Upper lobe of left lung (tissue), 6 donors: ENCODE measurements at regions not wholly inside any gene's neighbourhood (a gene's known extent, or its start where the extent isn't known, plus 50 kb on each side); places are given as distances from the start of the nearest gene placed in this dataset.

Experiments
- ATAC-seq, 2 donors: fragments of 200-7000 bp; cut with Tn5 transposase; one replicate each; pipeline ENCODE4 v1.9.1; 2022; ENCODE audit warnings: mild to moderate bottlenecking in 2 of 2, moderate library complexity in 2 of 2; ENCODE audit not compliant: low FRiP score in 2 of 2
- DNase-seq, 2 donors: peaks; one replicate each; pipeline ENCODE4 v3.0.0-alpha.2; 2019 to 2020
- H3K27ac ChIP-seq, 4 donors: fragments of 200-600 bp; sonication (generic); one replicate each; pipeline ENCODE4 v1.5.1; 2016 to 2019
- H3K27me3 ChIP-seq, 4 donors: fragments of 200-600 bp; sonication (generic); one replicate each; pipeline ENCODE4 v1.5.1; 2017 to 2019
- H3K36me3 ChIP-seq, 4 donors: fragments of 200-600 bp; sonication (generic); one replicate each; pipeline ENCODE4 v1.5.1; 2016 to 2019
- H3K4me1 ChIP-seq, 4 donors: fragments of 200-600 bp; sonication (generic); one replicate each; pipeline ENCODE4 v1.5.1; 2018 to 2019
- H3K4me3 ChIP-seq, 4 donors: fragments of 200-600 bp; sonication (generic); one replicate each; pipeline ENCODE4 v1.5.1; 2017 to 2019; ENCODE audit warnings: mild to moderate bottlenecking in 2 of 4, moderate library complexity in 1 of 4
- H3K9me3 ChIP-seq, 4 donors: fragments of 200-600 bp; sonication (generic); one replicate each; pipeline ENCODE4 v1.5.1; 2018 to 2019
- EP300 ChIP-seq, 4 donors: sonication (generic); formaldehyde crosslinking; IDR thresholded peaks; one replicate each; pipeline ENCODE4 v1.5.1; 2017; ENCODE audit warnings: antibody characterized with exemption in 4 of 4, control low read depth in 2 of 4
- POLR2A ChIP-seq, 4 donors: fragments of 450-650 bp; IDR thresholded peaks; one replicate each; pipeline ENCODE4 v1.5.1; 2016 to 2017; ENCODE audit warnings: antibody characterized with exemption in 4 of 4, mild to moderate bottlenecking in 2 of 4
- POLR2AphosphoS5 ChIP-seq, 2 donors: sonication (generic); formaldehyde crosslinking; IDR thresholded peaks; one replicate each; pipeline ENCODE4 v1.5.1; 2017; ENCODE audit warnings: antibody characterized with exemption in 2 of 2
- WGBS, 2 donors: methylation state at CpG; one replicate each; pipeline ENCODE4 v1.1.5; 2017 to 2018; 5-methylcytosine and 5-hydroxymethylcytosine counted together
- TF ChIP-seq, protein P1 (sequence below), 6 experiments: fragments of 450-650 bp in 4 of 6; fragments of 200-600 bp in 2 of 6; sonication (generic) in 2 of 6; IDR thresholded peaks; one replicate each; pipeline ENCODE4 v1.5.1; 2016 to 2019; ENCODE audit warnings: antibody characterized with exemption in 6 of 6
- donor health status: DM: no; HTN: no; CAD: no; lungs with moderate emphysema.
- donor health status: DM: no; HTN: yes; CAD: no; lungs with severe emphysema.

DNA sequence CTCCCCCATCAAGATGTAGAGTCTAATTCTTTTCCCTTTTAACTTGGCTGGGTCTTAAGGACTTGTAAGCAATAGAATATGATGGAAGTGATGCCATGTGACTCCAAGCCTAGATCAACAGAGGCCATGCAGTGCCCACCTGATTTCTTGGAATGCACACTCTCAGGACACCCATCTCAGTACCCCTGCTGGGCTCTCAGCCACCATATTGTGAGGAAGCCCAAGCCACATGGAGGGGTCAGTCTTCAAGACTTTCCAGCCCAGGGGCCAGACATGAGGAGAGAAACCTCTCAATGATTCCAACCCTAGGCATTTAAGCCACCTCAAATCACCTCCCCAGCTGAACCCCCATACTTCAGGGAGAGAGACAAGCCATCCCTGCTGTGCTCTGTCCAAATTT, 62.2 kb upstream of the CARD11 start:
- Histone ChIP-seq H3K9me3 (peaks cover 0 to 5% (median 2%) of the 10 kb centered on the region in 4 donors), H3K27me3 (no peaks in the 10 kb centered on the region), H3K36me3 (no peaks in the 10 kb centered on the region), H3K27ac (peak overlapping the region in 2 of 4 donors; percentile 6 to 61), H3K4me3 (no peak overlapping the region), H3K4me1 (peaks cover 0 to 3% (median 0%) of the 10 kb centered on the region in 4 donors)
- TF ChIP-seq POLR2AphosphoS5 (IDR thresholded peaks at IDR 0.05) (no peak), EP300 (IDR thresholded peaks at IDR 0.05) (no peak), POLR2A (IDR thresholded peaks at IDR 0.05) (no peak)
- TF ChIP-seq, protein P1, sequence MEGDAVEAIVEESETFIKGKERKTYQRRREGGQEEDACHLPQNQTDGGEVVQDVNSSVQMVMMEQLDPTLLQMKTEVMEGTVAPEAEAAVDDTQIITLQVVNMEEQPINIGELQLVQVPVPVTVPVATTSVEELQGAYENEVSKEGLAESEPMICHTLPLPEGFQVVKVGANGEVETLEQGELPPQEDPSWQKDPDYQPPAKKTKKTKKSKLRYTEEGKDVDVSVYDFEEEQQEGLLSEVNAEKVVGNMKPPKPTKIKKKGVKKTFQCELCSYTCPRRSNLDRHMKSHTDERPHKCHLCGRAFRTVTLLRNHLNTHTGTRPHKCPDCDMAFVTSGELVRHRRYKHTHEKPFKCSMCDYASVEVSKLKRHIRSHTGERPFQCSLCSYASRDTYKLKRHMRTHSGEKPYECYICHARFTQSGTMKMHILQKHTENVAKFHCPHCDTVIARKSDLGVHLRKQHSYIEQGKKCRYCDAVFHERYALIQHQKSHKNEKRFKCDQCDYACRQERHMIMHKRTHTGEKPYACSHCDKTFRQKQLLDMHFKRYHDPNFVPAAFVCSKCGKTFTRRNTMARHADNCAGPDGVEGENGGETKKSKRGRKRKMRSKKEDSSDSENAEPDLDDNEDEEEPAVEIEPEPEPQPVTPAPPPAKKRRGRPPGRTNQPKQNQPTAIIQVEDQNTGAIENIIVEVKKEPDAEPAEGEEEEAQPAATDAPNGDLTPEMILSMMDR (IDR thresholded peaks at IDR 0.05): no peak
- ATAC-seq (no peak), DNase-seq (no peak)

- WGBS, 2 donors: 60 to 63% methylated on average over 2 of the region's 2 CpGs
- no peak overlapping the region for H3K4me3 ChIP-seq
- peaks cover 0 to 3% (median 0%) of the 10 kb centered on the region in 4 donors for H3K4me1 ChIP-seq
- H3K36me3 ChIP-seq: no peaks in the 10 kb centered on the region
- H3K27me3 ChIP-seq: no peaks in the 10 kb centered on the region
- peak overlapping the region in 1 of 4 donors; percentile 6 for H3K27ac ChIP-seq
- peaks cover 0 to 5% (median 2%) of the 10 kb centered on the region in 4 donors for H3K9me3 ChIP-seq
- TF ChIP-seq EP300 (IDR thresholded peaks at IDR 0.05) (peak in 1 of 4 donors; percentile 21), POLR2A (IDR thresholded peaks at IDR 0.05) (no peak), POLR2AphosphoS5 (IDR thresholded peaks at IDR 0.05) (no peak)
- TF ChIP-seq, protein P1 (IDR thresholded peaks at IDR 0.05): no peak
- no peak for ATAC-seq
- peak in 1 of 2 donors; percentile 20 for DNase-seq
Measured at GRCh38 chr7:3106361-3106826, 62.7 kb upstream of the CARD11 start.

DNA sequence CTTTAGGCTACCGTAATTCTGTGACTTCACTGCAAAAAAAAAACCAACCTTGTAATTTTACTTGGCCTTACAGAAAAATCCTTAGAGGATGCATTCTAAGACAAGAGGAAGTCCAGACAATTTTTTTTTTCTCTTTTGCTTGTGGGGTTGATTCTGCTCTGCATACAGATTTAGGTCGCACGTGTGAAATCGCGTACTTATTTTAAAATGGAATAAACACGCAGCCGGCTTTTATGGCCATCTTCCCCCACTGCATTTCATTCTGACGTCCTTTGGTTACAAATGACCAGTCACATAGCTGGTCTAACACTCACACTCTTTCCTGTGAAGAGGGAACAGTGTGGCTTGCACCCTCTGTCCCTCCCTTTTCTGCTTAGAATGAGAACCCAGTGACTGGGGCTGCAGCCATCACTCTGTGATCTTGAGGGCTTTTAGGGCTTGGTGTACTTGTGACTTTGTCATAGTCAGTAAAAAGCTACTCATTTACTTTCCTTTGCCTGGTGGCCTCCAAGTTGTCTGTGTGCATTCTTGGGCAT, 63.6 kb upstream of the CARD11 start:
- no peak for TF ChIP-seq POLR2AphosphoS5 (IDR thresholded peaks at IDR 0.05)
- TF ChIP-seq, protein P1 (IDR thresholded peaks at IDR 0.05): no peak
- TF ChIP-seq POLR2A (IDR thresholded peaks at IDR 0.05): no peak
- no peak for TF ChIP-seq EP300 (IDR thresholded peaks at IDR 0.05)
- Histone ChIP-seq H3K4me3 (no peak overlapping the region), H3K4me1 (peaks cover 0 to 3% (median 0%) of the 10 kb centered on the region in 4 donors), H3K9me3 (peaks cover 0 to 5% (median 2%) of the 10 kb centered on the region in 4 donors), H3K27ac (no peak overlapping the region), H3K36me3 (no peaks in the 10 kb centered on the region), H3K27me3 (no peaks in the 10 kb centered on the region)
- ATAC-seq (no peak), DNase-seq (no peak)
- 68 to 88% methylated on average over 8 of the region's 8 CpGs for WGBS, 2 donors

- Histone ChIP-seq H3K4me3 (no peak overlapping the region), H3K27me3 (no peaks in the 10 kb centered on the region), H3K36me3 (no peaks in the 10 kb centered on the region), H3K4me1 (peaks cover 0 to 3% (median 0%) of the 10 kb centered on the region in 4 donors), H3K27ac (no peak overlapping the region), H3K9me3 (peaks cover 0 to 5% (median 2%) of the 10 kb centered on the region in 4 donors)
- no peak for DNase-seq
- TF ChIP-seq POLR2AphosphoS5 (IDR thresholded peaks at IDR 0.05) (no peak), POLR2A (IDR thresholded peaks at IDR 0.05) (no peak), EP300 (IDR thresholded peaks at IDR 0.05) (no peak)
- TF ChIP-seq, protein P1 (IDR thresholded peaks at IDR 0.05): no peak
- 85 to 86% methylated on average over 8 of the region's 8 CpGs for WGBS, 2 donors
- ATAC-seq: no peak
Measured at GRCh38 chr7:3107889-3108570, 64.4 kb upstream of the CARD11 start.
